Ishikawa (cell line): ENCODE measurements at regions not wholly inside any gene's neighbourhood (a gene's known extent, or its start where the extent isn't known, plus 50 kb on each side); places are given as distances from the start of the nearest gene placed in this dataset.

ENCODE experiments used
- CEBPB ChIP-seq: IDR thresholded peaks from 2 replicates; pipeline ENCODE4 v1.6.1; 2012
- CREB1 ChIP-seq: IDR thresholded peaks from 2 replicates; pipeline ENCODE4 v1.6.1; 2012; ENCODE audit warnings: low read depth
- EGR1 ChIP-seq: IDR thresholded peaks from 2 replicates; pipeline ENCODE4 v1.6.1; 2012
- EP300 ChIP-seq: IDR thresholded peaks from 2 replicates; pipeline ENCODE4 v1.6.1; 2012; ENCODE audit warnings: borderline replicate concordance
- FOXM1 ChIP-seq: IDR thresholded peaks from 2 replicates; pipeline ENCODE4 v1.6.1; 2012; ENCODE audit warnings: low read depth, borderline replicate concordance
- MAX ChIP-seq: IDR thresholded peaks from 2 replicates; pipeline ENCODE4 v1.6.1; 2012
- NFIC ChIP-seq: IDR thresholded peaks from 2 replicates; pipeline ENCODE4 v1.6.1; 2012
- RAD21 ChIP-seq: IDR thresholded peaks from 2 replicates; pipeline ENCODE4 v1.6.1; 2012; ENCODE audit warnings: low read depth
- REST ChIP-seq: IDR thresholded peaks from 2 replicates; pipeline ENCODE4 v1.6.1; 2012; ENCODE audit warnings: low read depth, mild to moderate bottlenecking
- TAF1 ChIP-seq: IDR thresholded peaks from 2 replicates; pipeline ENCODE4 v1.6.1; 2012; ENCODE audit warnings: low read depth, mild to moderate bottlenecking
- TCF12 ChIP-seq: IDR thresholded peaks from 2 replicates; pipeline ENCODE4 v1.6.1; 2012; ENCODE audit warnings: low read depth
- TEAD4 ChIP-seq: IDR thresholded peaks from 2 replicates; pipeline ENCODE4 v1.6.1; 2012
- USF1 ChIP-seq: IDR thresholded peaks from 2 replicates; pipeline ENCODE4 v1.6.1; 2012
- YY1 ChIP-seq: IDR thresholded peaks from 2 replicates; pipeline ENCODE4 v1.6.1; 2012; ENCODE audit warnings: low read depth
- ZBTB7A ChIP-seq: IDR thresholded peaks from 2 replicates; pipeline ENCODE4 v1.6.1; 2012; ENCODE audit warnings: low read depth

- TF ChIP-seq REST = no peak
- TF ChIP-seq MAX = no peak
These were observed 141.1 kb upstream of the LHX5 start for GRCh38 chr12:113612793-113613192.

DNA sequence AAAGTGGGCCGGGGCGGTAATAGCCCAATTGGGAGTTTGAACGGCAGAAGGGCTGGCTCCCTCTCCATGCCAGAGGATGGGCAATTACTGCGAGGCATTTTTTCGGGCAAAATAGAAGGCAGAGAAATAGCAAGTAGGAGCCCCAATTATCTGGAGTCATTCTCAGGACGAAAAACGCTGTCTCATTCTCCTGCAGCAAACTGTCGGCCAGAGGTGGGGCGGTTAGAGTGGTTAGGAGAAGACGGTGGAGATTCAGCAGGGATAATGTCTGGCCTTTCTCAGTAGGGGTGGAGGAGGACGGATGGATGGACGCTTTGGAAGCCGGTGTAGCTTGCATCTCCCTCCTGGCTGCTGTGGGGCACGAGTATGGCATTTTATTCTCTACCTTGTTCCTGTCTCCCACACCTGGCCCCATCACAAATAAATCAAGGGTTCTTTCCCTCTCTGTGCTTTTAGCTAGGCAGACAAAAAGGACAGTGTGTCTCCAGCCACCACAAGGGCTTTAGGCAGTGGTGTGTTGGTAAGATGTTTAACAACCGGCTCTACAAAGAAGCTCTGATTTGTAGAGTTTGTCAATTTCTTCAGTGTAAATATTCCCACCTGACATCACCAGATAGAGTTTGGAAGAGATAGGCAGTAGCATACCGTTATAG, 140.5 kb upstream of the LHX5 start:
- TF ChIP-seq MAX (no peak), NFIC (no peak), RAD21 (no peak), CREB1 (no peak), TEAD4 (no peak), REST (no peak), EGR1 (no peak), CEBPB (no peak), TAF1 (no peak), FOXM1 (no peak), TCF12 (no peak), ZBTB7A (no peak), YY1 (no peak)

GRCh38 chr12:113611652-113612051, 140.0 kb upstream of the LHX5 start:
- TF ChIP-seq EP300 (no peak), REST (no peak), RAD21 (no peak), ZBTB7A (no peak), TEAD4 (no peak), TCF12 (no peak), YY1 (no peak), FOXM1 (no peak), EGR1 (no peak), TAF1 (no peak), USF1 (no peak), CREB1 (no peak)

DNA sequence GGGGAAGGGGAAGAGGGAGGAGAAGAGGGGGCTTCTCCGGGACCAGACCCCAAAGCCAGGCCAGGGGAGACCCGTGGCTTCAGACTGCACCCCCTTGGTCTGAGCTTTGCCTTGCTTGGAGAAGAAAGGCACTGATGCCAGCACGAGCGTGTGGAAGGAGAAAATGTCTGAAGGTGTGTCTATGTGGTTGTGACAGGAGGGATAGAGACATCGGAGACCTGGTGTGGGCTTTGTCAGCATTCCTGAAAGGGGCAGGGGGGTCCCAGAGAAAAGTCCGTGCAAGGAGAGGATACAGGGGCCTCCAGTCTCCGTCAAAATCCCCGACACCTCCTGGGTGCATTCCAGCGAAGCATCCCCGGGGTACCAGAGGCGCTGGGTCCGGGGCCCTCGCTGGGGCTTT, 139.0 kb upstream of the LHX5 start:
- TF ChIP-seq TAF1 (no peak), CREB1 (no peak), REST (no peak), MAX (no peak), RAD21 (no peak), NFIC (no peak), TEAD4 (no peak), CEBPB (no peak), EGR1 (no peak), YY1 (no peak), EP300 (no peak), FOXM1 (no peak), TCF12 (no peak), ZBTB7A (no peak), USF1 (no peak)
